SIG-M5 treated with dmso at 0.1 percent for 504 hours (cell line): ENCODE measurements at regions not wholly inside any gene's neighbourhood (a gene's known extent, or its start where the extent isn't known, plus 50 kb on each side); places are given as distances from the start of the nearest gene placed in this dataset.
A peak's percentile ranks its signal among the peaks of the same experiment; 100 is the strongest.
"Not testable (repeated sequence)": the region's sequence is repeated elsewhere in the genome, so short reads cannot be mapped to it uniquely, and the experiment has no call there.

ENCODE experiments used
- DNase-seq: peaks from one replicate; lab custom pipeline; 2025; ENCODE audit not compliant: unreplicated experiment; lab: John Stamatoyannopoulos, UW

DNA sequence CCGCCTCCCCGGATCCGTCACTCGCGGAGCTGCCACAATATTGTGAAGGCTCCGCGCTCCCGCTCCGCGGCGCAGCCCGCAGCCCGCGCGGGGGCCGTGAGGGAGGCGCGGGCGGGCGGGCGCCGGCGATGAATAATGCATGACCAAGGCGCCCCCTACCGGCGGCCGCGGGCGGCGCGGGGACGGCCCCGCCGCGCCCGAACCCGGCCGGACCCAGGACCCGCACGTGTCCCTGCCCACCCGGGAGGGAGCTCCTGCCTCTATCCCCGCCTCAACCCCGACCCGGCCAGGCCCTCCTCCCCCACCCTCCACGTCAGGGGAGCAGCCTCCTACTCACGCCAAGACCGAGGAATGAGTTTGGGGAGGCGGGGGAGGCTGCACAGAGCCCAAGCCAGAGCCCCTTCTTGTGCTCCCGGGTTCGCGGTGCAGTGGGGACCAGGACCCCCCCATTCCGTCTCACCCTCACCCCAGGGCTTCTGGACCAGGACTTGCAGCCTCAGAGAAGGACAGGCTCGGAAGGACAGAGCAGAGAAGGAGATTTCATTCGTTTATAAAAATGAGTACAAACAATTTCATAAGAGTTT lies 70.8 kb upstream of the CASZ1 start:
- peak; percentile 9 for DNase-seq

DNA sequence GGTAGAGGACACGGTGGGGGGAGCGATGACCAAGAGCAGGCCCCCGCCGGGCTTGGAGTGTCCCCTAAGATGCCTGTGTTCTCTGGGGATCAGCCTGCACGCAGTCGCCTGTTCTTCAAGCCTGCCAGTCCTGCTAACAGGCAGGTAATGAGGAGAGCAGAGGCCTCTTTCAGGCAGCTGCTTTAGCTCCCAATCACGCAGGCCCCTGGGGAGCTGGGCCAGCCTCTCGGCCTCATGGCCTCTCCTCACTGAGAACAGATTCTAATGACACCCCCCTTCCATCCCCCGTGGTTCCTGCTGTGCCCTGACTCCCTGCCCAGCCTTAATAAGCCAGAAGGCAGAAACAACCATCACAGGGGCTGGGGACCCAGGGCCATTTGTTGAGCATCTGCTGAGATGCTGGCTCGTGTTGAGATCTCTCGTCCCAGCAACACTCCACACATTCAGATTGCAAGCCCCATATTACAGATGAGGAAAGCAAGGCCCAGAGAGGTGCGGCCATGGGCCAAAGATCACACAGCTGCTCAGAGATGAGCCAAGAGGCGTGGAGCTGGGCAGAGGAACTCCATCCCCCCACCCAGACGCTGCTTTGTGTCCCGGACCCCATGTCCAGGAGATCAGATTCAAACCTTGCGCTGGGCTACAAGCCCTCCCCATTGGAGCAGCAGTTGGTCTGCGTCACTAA lies 71.6 kb upstream of the CASZ1 start:
- no peak for DNase-seq

DNA sequence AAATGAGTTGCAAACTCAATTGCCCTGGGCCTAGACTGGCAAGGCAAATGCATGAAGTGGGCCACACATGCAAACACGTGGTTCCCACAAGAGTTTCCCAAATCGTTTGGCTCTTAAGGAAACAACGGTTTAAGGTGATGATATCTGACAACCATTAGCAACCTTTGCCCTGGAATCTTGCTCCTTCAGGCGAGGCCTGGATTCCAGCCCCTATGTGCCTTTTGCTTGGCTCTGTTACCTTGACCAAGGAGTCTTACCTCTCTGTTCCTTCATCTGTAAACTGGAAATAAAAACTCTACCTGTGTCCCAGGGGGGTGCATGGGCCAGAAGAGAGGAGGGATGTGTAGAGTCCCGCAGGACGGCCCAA lies 72.1 kb upstream of the CASZ1 start:
- no peak for DNase-seq

DNA sequence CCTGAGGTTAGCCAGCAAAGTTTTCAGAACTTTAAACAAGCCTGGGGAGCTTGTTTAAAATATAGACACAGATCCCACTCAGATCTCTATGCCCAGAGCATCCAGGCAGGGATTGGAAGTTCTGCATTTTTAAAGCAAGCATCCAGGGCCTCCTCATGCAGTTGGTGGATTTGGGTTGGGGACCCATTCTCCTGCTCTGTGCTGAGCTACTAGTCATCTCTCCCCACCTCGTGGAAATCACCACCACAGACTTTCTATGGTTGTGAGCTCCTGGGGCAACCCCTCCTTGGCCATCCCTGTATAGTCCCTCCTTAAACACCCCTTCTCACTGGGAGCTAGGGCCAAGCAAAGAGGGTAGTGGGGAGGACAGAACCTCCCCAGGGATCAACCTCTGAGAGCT lies 73.5 kb upstream of the CASZ1 start:
- DNase-seq = no peak

DNA sequence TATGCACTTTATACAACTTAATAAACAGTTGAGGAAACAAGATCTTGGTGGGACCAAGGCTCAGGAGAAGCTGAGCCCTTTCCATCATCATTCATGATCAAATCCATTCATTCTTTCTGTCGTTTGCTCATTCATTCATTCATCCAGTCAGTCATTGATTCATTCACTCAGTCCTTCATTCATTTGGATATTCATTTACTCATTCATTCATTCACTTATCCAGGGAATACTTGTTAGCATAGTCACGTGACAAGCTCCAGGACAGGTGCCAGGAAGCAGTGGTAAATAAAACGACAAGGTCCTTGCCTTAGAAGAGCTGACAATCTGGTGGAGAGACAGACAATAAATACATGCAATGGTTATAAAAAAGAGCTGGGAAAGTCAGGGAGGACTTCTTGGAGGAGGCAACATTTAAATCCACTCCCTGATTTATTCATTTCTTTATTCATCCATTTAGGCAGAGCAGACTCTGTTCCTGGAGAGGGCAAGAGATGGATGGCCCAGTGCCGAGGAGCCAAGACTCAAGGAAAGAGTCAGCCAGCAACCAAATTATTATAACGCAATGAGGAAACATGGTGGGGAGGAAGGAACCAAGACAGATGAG lies 74.1 kb upstream of the CASZ1 start:
- no peak for DNase-seq

DNA sequence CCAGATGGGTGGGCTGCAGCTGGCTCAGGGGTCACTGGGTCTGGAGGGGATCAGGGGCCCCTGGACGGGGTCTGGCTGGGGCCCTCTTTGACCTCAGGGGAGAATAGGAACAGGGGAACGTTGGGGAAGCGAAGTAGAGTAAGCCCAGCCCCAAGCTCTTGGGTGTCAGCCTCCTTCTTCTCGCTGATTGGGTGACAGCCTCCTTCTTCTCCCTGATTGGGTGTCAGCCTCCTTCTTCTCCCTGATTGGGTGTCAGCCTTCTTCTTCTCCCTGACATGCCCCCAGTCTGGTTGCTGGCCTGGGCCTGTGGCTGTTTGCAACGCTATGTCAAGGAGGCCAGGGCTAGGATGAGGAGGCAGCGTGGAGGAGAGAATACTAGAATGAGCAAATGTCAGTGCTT lies 76.7 kb upstream of the CASZ1 start:
- DNase-seq = no peak

DNA sequence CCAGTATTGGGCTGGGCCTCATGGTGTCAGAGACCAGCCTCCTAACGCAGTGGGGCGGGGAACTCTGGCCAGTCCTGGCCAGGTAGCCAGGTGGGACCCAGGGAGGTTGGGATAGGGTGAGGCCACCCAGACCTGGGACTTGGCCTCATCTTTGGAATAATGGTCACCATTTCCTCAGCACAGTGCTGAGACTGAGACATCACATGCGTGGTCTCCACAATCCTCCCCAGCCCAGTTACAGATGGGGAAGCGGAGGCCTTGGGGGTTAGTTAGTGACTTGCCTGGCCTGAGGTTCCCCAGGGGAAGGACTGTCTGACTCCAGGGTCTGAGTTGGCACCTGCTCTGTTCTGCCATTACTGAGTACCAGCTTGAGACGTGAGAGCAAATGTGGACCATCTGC lies 77.9 kb upstream of the CASZ1 start:
- no peak for DNase-seq

DNA sequence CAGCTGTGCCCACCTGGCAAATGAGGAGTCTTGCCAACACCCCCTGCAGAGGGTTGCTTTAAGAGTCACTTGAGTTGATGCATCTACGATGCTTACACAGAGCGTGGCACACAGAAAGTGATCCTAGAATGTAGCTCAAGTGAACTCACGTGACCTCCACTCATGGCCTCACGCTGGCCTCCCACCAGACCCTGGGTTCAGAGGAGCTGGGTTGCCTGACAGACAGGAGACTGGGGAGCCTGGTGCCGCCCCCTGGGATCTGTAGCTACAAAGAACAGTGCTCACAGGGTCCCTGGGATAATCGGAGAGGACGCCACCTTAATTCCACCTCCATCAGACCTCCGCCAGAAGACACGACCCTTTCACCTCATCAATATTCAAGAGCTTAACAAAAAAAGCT lies 81.4 kb upstream of the CASZ1 start:
- DNase-seq = no peak

DNA sequence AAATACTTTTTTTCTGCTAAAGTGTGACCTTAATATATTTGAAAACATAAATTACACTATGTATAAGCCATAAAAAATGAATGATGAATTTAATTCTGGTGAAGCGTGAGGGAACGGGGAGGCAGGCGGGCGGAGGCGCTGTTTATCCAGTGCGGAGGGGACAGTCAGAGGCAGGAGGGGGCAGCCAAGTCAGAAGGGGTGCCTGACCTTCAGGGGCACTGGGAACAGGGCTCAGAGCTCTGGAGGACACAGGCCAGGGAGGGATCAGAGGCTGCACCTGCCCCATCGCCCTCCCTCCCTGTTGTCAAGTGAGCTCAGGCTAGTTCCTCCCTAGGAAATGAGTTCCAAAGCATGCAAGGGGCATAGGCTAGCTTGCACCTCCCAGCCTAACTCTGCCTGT lies 82.0 kb upstream of the CASZ1 start:
- DNase-seq = no peak

DNA sequence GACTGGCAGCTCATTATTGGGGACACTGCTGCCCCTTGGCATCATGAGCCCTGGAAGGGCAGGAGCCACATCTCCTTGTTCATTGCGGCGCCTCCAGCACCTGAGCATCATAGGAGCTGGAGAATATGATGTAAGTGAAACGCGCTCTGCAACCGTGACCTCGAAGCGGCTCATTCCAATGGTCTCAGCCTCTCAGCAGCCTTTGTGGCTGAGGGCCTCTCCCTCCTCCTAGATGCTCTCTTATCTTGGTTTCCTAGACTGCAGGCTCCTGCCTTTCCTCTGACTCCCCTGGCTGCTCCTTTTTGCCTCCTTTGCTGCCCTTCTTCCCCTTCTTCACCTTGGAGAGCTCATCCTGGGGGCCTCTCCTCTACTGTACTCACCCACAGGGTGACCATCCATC lies 83.6 kb upstream of the CASZ1 start:
- no peak for DNase-seq

DNA sequence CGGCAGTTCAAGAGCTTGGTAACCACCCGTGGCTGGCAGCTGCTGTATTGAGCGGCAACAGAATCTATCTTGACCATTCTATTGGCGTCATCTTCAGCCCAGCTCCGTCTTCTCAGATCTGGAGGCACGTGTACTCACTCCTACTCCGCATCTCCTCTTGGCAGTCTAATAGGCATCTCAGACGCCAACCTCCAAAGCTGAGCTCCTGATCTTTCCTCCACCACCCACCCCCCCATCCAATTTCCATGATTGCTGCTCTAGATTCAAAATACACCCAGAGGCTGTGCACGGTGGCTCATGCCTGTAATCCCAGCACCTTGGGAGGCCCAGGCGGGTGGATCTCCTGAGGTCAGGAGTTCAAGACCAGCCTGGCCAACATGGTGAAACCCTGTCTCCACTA lies 84.6 kb upstream of the CASZ1 start:
- no peak for DNase-seq

DNA sequence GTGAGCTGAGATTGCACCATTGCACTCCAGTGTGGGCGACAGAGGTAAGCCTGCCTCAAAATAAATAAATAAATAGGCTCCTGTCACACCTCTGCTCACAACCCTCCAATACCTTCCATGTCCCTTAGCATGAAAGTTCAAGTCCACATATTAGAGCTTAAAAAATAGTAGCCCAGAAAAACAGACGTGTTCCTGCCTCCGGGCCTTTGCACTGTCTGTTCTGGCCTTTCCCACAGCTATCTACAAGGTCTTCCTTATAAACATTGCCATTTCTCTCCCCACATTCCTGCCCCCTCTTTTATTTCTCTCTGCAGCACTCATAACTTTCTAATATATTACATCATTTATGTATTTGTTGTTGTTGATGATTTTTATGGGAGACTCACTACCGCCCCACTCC lies 85.6 kb upstream of the CASZ1 start:
- DNase-seq = no peak

DNA sequence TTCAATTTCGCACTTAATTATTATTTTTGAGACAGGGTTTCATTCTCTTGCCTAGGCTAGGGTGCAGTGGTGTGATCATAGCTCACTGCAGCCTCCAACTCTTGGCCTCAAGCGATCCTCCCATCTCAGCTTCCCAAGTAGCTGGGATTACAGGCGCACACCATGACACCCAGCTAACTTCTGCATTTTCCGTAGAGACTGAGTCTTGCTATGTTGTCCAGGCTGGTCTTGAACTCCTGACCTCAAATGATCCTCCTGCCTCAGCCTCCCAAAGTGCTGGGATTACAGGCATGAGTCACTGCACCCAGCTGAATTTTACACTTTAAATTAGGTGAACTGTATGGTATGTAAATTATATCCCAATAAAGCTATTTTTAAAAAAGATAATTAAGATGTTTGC lies 90.6 kb upstream of the CASZ1 start:
- DNase-seq = not testable (repeated sequence)

DNA sequence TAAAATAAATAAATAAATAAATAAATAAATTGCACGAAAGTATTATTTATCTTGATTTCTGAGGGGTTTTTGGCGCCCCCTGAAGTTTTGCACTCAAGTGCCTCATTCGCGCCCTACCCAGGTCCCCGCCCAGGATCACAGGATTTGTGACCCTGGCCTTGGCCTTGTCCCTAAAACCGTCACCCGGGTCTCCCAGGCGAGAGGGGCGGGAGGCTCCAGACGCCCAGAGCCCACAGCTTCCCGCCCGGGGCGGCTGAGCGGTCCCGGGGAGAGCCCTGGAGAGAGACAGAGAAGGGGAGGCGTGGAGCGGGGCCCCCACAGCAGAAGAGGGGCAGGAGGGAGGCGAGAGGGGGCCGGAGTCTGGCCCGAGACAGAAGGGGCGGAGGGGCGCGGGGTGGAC lies 91.8 kb upstream of the CASZ1 start:
- no peak for DNase-seq

DNA sequence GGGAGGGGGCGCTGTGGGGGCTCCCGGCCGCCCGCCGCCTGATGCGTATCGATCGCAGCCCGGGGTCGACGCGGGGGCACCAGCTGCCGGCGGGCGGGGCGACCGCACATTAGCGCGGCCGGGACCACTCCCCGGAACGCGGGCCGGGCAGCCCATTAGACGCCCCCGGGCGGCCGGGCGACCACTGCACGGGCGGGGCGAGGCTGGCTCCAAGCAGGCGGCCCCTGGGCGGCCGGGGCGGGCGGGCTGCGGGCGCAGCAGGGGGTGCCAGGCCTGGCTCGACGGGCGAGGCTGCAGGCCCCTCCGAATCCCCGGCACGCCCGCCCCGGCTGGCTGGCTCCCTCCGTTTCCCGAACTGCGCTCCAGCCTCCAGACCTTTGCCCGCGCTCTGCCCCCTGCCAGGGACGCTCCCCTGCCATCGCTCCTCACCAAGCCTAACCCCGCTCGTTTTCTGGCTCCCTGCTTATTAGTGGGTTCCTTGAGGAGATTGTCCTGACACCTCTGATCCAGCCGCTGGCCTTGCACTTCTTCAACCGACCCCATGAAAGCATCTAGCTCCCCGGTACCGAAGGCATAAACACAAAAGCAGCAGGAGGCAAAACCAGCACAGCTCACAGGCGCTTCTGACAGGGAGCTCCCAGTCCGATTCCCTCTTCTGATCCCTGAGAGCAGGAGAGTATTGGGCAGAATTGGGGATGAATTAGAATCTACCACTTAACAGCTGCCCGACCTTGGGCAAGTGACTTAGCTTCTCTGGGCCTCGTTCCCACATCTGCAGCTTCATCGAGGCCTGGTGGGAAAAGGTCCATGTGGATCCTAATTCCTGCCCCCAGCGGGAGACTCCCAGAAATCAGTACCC lies 92.6 kb upstream of the CASZ1 start:
- DNase-seq = no peak

DNA sequence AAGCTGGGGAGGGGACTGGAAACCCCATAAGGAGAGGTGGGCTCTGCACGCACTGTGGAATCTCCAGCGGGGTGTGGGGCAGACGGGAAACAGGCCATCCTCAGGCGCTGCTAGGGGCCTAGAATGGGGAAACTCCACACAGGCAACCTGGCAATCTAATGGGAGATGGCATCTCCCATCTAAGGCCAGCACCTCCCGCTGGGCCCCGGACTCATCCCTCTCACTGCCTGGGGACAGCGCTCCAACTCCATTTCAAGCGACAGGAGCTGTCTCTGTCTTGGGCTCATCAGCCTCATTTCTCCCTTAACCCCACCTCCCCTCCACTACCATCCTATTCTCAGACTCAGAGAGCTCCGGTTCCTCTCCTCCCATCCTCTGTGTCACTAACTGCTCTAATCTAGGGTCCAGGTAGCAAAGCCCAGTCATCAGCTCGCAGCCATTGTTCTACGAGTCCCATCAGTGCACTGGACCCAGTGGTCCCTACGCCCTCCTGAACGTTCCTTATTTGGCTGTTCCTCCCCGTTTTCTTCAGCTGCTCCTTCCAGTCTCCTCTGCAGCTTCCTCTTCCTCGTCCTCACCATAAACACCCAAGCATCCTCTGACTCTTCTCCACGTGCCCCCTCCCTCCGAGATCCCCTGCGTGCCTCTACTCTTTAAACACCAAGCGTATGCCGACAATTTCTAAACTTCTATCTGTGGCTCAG lies 93.4 kb upstream of the CASZ1 start:
- DNase-seq = no peak

DNA sequence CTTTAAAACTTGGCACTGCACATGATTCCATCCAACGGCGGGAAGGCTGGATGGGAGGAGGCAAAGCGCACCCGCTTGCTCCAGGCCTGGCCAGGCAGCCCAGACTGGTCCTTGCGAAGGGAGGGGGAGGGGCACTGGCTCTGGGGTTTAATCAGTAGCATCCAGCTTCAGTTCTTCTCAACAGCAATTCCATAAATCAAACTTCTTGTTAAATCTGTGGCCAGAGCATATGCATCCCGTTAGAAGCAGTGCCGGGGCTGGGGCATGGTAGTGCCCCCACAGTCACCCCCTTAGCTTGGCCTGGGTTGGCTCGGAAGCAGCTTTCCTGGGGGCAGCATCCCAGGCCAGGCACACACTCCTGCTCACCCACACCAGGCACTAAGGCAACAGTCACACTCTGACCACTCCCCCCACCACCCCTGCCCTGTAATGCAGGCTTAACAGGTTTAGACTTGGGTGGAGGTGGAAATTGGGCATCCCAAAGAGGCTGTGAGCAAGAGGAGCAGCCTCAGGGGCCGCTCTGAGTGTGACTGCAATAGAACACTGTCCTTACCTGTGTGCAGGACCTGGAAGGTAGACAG lies 94.1 kb upstream of the CASZ1 start:
- DNase-seq = no peak

DNA sequence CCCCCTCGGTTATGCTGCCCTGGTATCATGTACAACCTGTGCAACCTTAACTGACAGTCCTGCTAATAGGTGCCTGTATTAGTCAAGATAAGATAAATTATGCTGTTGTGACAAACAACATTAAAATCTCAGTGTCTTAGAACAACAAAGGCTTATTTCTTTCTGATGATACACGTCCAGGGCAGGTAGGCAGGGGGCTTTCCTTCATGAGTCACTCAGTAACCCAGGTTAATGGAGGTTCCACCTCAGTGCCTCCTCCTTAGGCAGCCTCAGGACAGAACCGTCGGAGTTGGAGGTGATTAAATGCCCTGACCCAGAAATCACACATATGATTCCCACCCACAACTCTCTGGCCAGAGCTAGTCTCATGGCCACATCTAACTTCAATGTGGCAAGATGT lies 94.6 kb upstream of the CASZ1 start:
- DNase-seq = no peak

DNA sequence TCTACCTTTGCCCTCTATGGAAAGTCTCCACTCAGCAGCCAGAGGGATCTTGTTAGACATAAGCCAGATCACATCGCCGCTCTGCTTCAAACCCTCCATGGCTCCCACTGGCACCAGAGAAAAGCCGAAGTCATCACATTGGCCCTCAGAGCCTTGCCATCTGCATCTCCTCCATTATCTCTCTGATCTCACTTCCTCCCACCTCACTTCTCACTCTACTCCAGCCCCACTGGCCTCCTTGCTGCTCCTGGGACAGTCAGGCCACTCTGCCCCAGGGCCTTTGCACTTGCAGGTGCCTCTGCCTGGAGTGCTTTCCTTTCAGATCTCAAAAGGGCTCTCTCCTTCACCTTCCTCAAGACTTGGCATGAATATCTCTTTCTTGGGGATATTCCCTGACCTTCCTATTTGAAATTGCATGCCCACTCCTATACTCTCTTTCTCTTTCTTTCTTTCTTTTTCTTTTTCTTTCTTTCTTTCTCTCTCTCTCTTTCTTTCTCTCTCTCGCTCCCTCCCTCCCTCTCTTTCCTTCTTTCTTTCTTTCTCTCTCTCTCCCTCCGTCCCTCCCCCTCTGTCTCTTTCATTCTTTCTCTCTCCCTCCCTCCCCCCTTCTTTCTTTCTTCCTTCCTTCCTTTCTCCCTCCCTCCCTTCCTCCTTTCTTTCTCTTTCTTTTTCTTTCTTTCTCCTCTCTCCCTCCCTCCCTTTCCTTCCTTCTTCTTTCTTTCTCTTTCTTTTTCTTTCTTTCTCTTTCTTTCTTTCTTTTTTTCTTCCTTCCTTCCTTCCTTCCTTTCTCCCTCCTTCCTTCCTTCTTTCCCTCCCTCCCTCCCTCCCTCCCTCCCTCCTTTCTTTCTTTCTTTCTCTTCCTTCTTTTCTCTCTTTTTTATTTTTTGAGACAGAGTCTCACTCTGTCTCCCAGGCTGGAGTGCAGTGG lies 96.0 kb upstream of the CASZ1 start:
- DNase-seq = no peak

DNA sequence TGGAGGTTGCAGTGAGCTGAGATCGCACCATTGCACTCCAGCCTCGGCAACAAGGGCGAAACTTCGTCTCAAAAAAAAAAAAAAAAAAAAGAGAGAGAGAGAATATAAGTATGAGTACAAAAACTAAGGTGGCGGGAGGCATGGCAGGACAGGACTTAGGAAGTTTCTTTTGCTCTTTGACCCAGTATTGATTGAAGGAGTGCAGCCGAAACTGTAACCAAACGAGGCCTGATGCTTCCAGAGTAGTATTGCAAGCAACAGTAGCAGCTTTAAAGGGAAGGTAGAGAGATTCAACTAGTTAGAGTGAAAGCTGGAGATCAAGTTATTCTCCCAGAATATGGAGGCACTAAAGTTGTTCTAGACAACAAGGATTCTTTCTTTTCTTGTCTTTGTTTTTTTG lies 99.2 kb upstream of the CASZ1 start:
- no peak for DNase-seq
